T-helper 1 cell (primary cell): ENCODE measurements at regions not wholly inside any gene's neighbourhood (a gene's known extent, or its start where the extent isn't known, plus 50 kb on each side); places are given as distances from the start of the nearest gene placed in this dataset.

ENCODE experiments used
- DNase-seq, 5 donors: peaks; one replicate each; pipeline ENCODE4 v3.0.0-alpha.2; 2012 to 2020

DNA sequence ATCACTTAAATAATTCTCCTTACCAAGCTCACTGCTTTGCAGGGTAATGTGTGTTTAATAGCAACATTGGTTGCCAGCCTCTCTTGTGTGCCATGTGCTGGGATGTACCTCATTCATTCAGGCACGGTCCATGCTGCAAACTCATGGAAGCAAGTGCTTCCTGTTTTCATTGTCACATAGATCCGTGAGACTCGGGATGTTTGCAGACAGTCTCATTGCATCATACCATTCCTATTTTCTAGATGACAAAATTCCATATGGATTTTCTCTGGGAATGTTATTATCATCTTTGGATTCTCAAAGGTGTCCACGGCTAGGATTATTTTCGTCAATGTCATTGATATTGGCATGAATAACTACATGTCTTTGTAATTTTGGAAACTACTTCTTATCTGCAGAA, 60.0 kb upstream of the HDAC4 start:
- DNase-seq = no peak

DNA sequence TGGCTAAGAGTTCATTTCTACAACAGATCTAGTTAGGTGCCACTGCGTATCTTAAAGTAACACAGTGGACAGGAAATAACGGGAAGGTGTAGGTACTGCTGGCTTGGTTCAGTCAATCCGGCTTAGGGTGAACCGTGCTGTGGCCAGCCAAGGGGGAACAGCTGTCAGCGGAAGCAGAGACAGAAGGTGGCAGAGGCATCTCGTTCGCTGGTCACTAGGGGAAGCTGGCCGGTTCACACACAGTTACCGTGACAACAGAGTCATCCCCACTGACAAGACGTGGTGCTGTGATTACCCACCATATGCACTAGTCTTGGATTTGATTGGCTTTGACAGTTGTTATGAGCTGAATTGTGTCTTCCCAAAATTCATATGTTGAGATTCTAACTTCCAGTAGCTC, 58.8 kb upstream of the HDAC4 start:
- no peak for DNase-seq

DNA sequence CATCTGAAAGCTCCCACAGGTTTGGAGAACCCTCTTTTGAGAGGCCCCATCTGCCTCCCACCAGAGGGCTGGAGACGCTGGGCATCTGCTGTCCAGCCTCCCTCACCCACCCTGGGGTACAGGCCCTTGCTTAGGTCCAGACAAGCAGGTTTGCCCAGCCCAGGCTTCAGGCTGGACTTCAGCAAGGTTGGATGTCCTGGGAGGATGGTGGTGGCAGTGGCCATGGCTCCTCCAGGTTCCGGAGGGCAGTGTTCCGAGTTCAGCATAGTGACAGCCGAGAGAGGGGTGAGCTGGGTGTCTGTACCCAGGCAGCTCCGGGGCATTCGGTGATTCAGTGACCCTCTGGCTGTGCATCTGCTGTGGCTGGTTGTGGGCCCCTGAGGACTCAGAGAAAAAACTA, 58.2 kb upstream of the HDAC4 start:
- no peak for DNase-seq

DNA sequence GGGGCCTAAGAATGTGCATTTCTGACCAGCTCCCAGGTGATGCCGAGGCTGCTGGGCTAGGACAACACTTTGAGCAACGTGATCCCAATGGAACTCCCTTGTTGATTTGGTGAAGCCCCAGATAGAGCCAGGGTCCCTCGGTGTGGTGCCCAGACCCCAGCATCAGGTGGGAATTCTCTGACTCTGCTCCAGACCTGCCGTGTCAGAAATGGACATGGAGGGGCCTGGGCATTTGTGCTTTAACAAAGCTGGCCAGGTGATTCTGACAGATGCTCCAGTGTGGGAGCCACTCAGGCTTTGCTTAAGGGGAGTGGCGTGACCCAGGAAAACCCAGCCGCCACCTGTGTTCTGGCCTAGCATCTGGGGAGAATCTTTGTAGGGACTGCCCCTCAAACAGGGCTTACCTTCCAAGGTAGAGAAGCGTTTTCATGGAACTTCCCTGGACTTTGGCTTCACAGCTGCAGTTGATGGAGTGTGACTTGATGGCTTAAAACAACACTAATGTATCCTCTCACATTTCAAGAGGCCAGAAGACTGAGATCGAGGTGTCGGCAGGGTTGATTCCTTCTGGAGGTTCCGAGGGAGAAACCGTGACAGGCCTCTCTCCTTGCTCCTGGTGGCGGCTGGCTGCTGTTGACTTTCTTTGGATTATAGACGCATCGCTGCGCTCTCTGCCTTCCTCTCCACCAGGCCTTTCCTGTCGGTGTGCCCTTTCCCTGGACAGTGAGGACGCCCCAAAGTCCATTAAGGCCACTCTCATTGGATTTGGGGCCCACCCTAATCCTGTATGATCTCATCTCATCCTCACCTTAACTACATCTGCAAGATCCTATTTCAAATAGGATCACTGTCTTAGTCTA, 57.0 kb upstream of the HDAC4 start:
- DNase-seq = no peak

DNA sequence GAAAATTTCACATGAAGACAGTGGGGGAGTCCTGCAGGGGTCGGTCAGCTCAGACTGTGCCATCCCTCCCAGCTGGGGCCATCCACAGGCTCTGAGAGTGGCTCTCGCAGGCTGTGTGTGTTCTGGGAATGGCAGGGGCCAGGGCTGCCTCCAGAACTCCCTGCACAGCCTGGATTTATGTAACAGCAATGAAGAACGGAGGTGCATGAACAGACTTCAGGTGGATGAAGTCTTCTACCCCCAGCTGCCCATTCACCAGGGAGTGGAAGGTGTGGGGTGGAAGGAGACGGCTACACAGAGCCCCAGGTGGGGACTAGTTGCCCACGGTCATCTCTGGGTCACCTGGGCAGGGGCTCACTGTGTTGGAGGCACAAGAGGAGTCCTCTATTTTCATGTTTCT, 56.1 kb upstream of the HDAC4 start:
- DNase-seq = no peak

DNA sequence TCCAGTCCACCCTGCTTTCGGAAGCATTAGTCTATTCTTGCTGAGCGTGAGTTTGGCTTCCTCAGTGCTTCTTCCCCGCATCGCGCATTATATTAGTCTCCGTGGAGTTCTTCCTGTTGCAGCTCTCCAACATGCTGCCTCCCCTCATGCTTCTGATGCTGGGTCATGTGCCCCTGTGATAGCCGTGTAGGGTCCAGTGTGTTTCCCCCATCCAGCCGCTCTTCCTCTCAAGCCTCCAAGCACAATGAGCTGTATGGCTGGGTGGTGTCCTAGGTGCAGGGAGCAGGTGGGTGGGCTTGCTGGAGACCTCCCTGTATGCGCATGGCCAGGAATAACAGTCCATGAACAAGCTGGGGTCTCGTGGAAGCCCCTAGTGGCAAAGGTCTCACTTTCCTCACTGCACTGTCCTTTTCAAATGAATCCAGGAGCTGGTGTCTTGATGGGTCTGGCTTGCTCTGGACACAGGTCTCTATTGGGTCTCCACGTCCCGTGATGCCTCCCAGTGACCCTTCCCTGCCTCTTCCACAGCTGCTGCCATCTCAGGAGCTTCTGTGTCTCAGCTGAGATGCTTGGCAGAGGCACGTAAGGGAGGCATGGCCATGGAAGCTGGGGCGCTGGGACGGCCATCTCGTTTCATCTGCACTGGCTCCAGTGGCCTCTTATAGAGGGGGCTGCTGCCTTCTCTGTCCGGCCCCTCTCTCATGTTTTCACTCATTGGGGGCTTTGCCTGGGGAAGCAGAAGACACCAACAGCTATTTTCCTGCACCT, 54.8 kb upstream of the HDAC4 start:
- DNase-seq = no peak

DNA sequence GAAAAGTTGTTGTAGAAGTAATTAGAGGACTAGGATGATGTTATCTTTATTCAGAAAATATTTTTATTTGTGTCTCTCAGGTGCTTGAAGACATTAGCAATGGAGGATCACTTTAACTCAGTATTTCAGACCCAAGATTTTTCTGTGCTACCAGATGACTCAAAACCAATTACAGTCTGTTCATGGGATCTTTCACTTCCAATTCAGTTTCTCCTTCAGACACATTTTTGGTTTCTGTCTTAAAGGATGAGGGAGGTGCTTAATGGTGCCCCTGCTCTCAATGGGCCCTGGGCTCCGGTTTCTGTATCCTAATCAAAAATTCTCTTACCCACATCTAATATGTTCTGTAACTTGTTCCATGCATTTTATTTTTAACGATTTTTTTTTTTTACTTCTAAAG, 53.7 kb upstream of the HDAC4 start:
- no peak for DNase-seq
